HCT116 (cell line): ENCODE measurements at regions not wholly inside any gene's neighbourhood (a gene's known extent, or its start where the extent isn't known, plus 50 kb on each side); places are given as distances from the start of the nearest gene placed in this dataset.

Experiments
- CEBPB ChIP-seq: IDR thresholded peaks from 2 replicates; pipeline ENCODE4 v1.6.1; 2012; ENCODE audit warnings: low read depth
- EZH2 ChIP-seq: fragments of 200-600 bp; sonication (generic); IDR thresholded peaks from 2 replicates; pipeline ENCODE4 v1.6.1; 2017; ENCODE audit warnings: antibody characterized with exemption, mixed run types
- JUND ChIP-seq: IDR thresholded peaks from 2 replicates; pipeline ENCODE4 v1.6.1; 2012
- MAX ChIP-seq: IDR thresholded peaks from 2 replicates; pipeline ENCODE4 v1.6.1; 2012
- POLR2A ChIP-seq: IDR thresholded peaks from 2 replicates; pipeline ENCODE4 v1.7.0; 2011; ENCODE audit warnings: borderline replicate concordance; ENCODE audit not compliant: insufficient read depth, insufficient read length; ENCODE audit errors: extremely low read depth
- POLR2AphosphoS5 ChIP-seq: IDR thresholded peaks from 2 replicates; pipeline ENCODE4 v1.6.1; 2011; ENCODE audit warnings: mild to moderate bottlenecking, low read depth, low read length, moderate library complexity
- RAD21 ChIP-seq: IDR thresholded peaks from 2 replicates; pipeline ENCODE4 v1.6.1; 2012; ENCODE audit warnings: low read depth, mild to moderate bottlenecking
- REST ChIP-seq: IDR thresholded peaks from 2 replicates; pipeline ENCODE4 v1.6.1; 2012; ENCODE audit warnings: low read depth
- SIN3A ChIP-seq: IDR thresholded peaks from 2 replicates; pipeline ENCODE4 v1.6.1; 2012; ENCODE audit warnings: low read depth
- SP1 ChIP-seq: IDR thresholded peaks from 2 replicates; pipeline ENCODE4 v1.6.1; 2012; ENCODE audit warnings: low read depth
- TCF7L2 ChIP-seq: IDR thresholded peaks from 2 replicates; pipeline ENCODE4 v1.7.0; 2011; ENCODE audit warnings: borderline replicate concordance, inconsistent platforms; ENCODE audit not compliant: insufficient read depth, insufficient read length; ENCODE audit errors: extremely low read depth
- ZBTB33 ChIP-seq: IDR thresholded peaks from 2 replicates; pipeline ENCODE4 v1.6.1; 2011; ENCODE audit warnings: mild to moderate bottlenecking, low read length, moderate library complexity; ENCODE audit not compliant: insufficient replicate concordance; ENCODE audit errors: extremely low read depth
- ZNF274 ChIP-seq: fragments of 200-500 bp; sonication (Bioruptor generic); IDR thresholded peaks from 2 replicates; pipeline ENCODE4 v1.6.1; 2014; ENCODE audit warnings: mild to moderate bottlenecking, low read depth, low read length, inconsistent platforms

- TF ChIP-seq SIN3A (no peak), POLR2A (no peak), POLR2AphosphoS5 (no peak), JUND (no peak), MAX (no peak), EZH2 (no peak), TCF7L2 (no peak), CEBPB (no peak), ZNF274 (no peak), REST (no peak), ZBTB33 (no peak), SP1 (no peak), RAD21 (no peak)
Measured at GRCh38 chr1:10906866-10907519, 105.5 kb upstream of the TARDBP start.
